HUES48 (cell line): ENCODE measurements at regions not wholly inside any gene's neighbourhood (a gene's known extent, or its start where the extent isn't known, plus 50 kb on each side); places are given as distances from the start of the nearest gene placed in this dataset.

Experiments used
- H3K27ac ChIP-seq: one replicate; pipeline ENCODE4 v1.7.0; 2013; ENCODE audit warnings: low read depth, low read length, inconsistent platforms
- H3K27me3 ChIP-seq: 2 replicates; pipeline ENCODE4 v1.6.1; 2013; ENCODE audit warnings: mild to moderate bottlenecking, low read length; ENCODE audit not compliant: control insufficient read depth, insufficient read depth
- H3K36me3 ChIP-seq: 2 replicates; pipeline ENCODE4 v1.6.1; 2013; ENCODE audit warnings: low read length; ENCODE audit not compliant: control insufficient read depth, insufficient read depth
- H3K4me1 ChIP-seq: 2 replicates; pipeline ENCODE4 v1.6.1; 2013; ENCODE audit warnings: mild to moderate bottlenecking, low read length; ENCODE audit not compliant: control insufficient read depth, insufficient read depth
- H3K4me3 ChIP-seq: 2 replicates; pipeline ENCODE4 v1.5.1; 2013; ENCODE audit warnings: mild to moderate bottlenecking, low read depth, low read length
- H3K9ac ChIP-seq: 2 replicates; pipeline ENCODE4 v1.6.1; 2013; ENCODE audit warnings: mild to moderate bottlenecking, low read depth, low read length, moderate library complexity
- H3K9me3 ChIP-seq: 2 replicates; pipeline ENCODE4 v1.6.1; 2013; ENCODE audit warnings: low read length; ENCODE audit not compliant: control insufficient read depth, insufficient read depth

DNA sequence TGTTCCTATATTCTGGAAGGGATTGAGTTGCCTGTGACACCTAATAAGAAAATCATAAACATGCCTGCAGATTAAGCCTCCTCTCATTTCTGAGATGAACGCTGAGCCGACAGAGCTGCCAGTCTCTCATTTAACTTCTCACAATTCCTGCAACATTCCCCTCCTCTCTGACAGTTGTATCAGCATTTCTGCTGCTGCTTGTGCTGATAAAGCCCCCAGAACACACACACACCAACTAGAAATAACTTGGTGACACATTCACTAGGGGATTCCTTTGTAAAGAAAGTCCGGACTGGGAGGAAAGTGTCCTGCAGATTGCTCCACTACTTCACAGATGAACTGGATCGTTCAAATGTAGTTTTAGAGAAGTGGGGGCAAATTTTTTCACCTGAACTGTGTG is 437.3 kb downstream of the PLA2G4A start:
- no peaks in the 10 kb centered on the region for H3K4me1 ChIP-seq
- H3K27ac ChIP-seq = no peak overlapping the region
- no peak overlapping the region for H3K4me3 ChIP-seq
- no peak overlapping the region for H3K9ac ChIP-seq
- H3K27me3 ChIP-seq = no peaks in the 10 kb centered on the region
- no peaks in the 10 kb centered on the region for H3K36me3 ChIP-seq
- no peaks in the 10 kb centered on the region for H3K9me3 ChIP-seq

DNA sequence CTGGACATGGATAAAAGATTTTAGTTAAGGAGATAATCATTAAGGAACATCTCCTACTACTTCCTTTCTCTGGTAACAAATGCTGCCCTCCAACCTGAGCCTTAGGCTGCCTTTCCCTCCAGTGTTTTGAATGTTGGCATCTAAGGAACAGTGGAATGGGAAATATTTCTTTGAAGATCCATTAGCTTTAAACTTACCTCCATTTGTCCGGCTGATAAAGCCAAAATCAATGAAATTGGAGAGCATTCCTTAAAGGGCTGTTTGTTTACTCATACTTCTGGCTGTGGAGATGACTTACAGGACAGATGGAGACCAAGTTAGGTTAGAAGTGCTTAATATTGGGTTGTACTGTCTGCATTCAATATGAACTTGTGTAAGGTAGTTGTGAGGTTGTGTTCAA is 439.1 kb downstream of the PLA2G4A start:
- H3K4me1 ChIP-seq = no peaks in the 10 kb centered on the region
- H3K36me3 ChIP-seq = no peaks in the 10 kb centered on the region
- no peaks in the 10 kb centered on the region for H3K27me3 ChIP-seq
- H3K9me3 ChIP-seq = no peaks in the 10 kb centered on the region
- H3K27ac ChIP-seq = no peak overlapping the region
- no peak overlapping the region for H3K4me3 ChIP-seq
- no peak overlapping the region for H3K9ac ChIP-seq

DNA sequence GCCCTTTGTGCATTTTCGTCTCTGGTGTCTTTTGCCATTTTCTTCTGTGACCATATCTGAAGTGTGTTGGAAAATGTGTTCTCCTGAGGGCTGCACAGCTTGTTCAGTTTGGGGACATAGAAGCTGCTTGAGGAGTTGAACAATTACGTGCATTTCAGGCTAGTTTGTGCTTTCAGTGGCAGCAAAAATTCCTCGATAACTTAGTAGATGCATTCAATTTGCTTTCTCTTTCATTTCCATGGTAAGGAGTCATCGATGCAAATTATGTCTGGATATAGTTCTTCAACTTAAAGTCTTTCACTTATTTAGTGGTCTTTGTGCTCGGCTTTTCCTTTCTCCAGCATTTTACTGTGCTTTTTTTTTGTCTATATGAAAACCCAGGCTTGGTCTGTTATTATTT is 441.5 kb downstream of the PLA2G4A start:
- no peaks in the 10 kb centered on the region for H3K9me3 ChIP-seq
- no peaks in the 10 kb centered on the region for H3K27me3 ChIP-seq
- H3K4me3 ChIP-seq = no peak overlapping the region
- no peaks in the 10 kb centered on the region for H3K4me1 ChIP-seq
- no peaks in the 10 kb centered on the region for H3K36me3 ChIP-seq
- no peak overlapping the region for H3K9ac ChIP-seq
- no peak overlapping the region for H3K27ac ChIP-seq

DNA sequence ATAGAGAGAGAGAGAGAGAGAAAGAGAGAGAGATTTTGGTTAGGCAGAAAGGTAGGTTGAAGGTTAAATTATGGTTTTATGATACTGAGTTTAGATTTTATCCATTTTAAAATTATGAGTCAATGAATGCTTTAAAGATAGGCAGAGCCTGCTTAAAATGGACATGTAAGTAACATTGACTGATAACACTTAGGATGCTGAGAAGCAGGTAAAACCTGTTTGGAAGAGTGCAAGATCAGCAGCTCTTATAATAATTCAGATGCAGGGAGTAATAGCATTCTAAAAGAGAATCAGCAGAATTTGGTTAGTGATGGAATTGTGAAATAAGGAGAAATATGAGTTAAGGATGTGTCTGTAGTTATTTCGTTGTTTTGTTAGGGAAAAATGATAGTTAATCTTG is 446.6 kb downstream of the PLA2G4A start:
- H3K9me3 ChIP-seq = no peaks in the 10 kb centered on the region
- no peak overlapping the region for H3K4me3 ChIP-seq
- no peak overlapping the region for H3K9ac ChIP-seq
- H3K4me1 ChIP-seq = no peaks in the 10 kb centered on the region
- no peak overlapping the region for H3K27ac ChIP-seq
- no peaks in the 10 kb centered on the region for H3K36me3 ChIP-seq
- H3K27me3 ChIP-seq = no peaks in the 10 kb centered on the region

DNA sequence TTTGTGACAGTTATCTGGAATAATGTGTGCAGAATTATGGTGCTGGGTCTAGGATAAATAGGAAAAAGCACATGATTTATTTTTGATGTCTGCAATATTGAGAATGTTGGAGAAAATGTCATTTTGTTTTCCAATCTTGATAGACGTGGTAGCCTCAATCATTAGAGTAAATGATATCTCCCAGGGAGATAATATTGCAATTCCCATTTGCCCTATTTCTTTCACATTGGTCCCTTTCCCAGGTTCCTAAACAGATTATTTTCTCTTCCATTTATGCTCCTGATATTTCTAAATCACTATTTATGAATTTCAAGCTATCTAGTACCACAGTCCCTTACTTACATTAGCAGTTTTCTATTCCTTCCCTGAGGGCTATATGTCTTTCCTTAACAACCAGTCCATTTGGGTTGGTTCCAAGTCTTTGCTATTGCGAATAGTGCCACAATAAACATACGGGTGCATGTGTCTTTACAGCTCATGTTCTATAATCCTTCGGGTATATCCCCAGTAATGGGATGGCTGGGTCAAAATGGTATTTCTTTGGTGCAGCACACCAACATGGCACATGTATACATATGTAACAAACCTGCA is 447.3 kb downstream of the PLA2G4A start:
- H3K9ac ChIP-seq = no peak overlapping the region
- no peaks in the 10 kb centered on the region for H3K27me3 ChIP-seq
- H3K27ac ChIP-seq = no peak overlapping the region
- no peak overlapping the region for H3K4me3 ChIP-seq
- no peaks in the 10 kb centered on the region for H3K4me1 ChIP-seq
- no peaks in the 10 kb centered on the region for H3K36me3 ChIP-seq
- H3K9me3 ChIP-seq = no peaks in the 10 kb centered on the region

DNA sequence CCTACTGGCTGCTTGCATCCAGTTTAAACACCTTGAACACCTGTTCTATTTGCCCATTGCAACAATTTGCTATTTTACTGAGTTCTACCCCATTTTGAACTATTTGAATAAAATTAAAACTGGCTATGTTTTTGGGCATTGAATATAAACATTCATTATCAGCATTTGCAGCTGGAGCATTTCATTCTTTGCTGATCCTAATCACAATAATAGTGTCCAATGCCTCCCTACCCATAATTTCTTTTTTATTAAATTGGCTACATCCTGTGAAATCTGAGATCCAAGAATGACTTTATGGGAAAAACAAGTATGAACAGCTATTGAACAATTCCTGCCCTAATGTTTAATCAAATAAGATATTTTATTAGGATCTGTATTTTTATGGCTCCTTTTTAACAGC is 447.9 kb downstream of the PLA2G4A start:
- Histone ChIP-seq H3K4me1 (no peaks in the 10 kb centered on the region), H3K9me3 (no peaks in the 10 kb centered on the region), H3K4me3 (no peak overlapping the region), H3K9ac (no peak overlapping the region), H3K27me3 (no peaks in the 10 kb centered on the region), H3K36me3 (no peaks in the 10 kb centered on the region), H3K27ac (no peak overlapping the region)

DNA sequence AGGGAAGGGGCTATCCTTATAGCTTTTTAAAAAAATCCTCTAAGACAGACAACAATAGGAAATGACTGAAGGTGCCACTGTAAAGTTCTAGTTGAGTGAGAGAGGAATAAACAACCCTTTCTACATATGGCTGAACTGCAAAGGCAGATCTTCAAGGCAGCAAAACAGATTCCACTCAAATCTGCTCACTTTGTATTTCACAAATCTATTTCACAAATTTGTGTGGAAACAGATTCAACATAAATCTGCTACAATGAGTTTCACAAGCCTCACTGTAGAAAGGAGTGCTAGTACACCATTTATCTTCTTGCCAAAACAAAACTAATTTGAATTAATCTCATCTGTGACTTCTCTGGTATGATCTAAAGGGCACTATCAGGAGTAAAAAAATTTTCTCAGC is 451.3 kb downstream of the PLA2G4A start:
- Histone ChIP-seq H3K27me3 (no peaks in the 10 kb centered on the region), H3K9me3 (no peaks in the 10 kb centered on the region), H3K27ac (no peak overlapping the region), H3K9ac (no peak overlapping the region), H3K4me1 (no peaks in the 10 kb centered on the region), H3K36me3 (no peaks in the 10 kb centered on the region), H3K4me3 (no peak overlapping the region)

DNA sequence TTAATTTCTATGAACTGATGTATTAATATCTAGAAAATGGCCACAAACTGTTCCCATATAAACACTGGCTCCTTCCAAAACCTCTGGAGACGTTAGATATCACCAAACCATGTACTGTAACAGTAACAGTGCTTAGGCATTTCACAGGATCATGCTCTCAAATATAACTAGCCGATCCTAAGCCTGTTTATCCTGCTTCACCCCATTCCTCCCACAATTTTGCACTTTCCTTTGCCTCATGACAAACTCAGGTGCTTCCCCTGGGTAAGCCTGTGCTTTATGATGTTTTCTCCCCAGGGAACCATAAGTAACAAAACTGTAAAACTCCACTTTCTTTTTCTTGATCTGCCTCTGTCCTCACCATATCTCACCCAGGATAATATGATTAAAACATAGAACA is 452.3 kb downstream of the PLA2G4A start:
- no peaks in the 10 kb centered on the region for H3K9me3 ChIP-seq
- H3K27ac ChIP-seq = no peak overlapping the region
- H3K36me3 ChIP-seq = no peaks in the 10 kb centered on the region
- no peaks in the 10 kb centered on the region for H3K27me3 ChIP-seq
- no peaks in the 10 kb centered on the region for H3K4me1 ChIP-seq
- no peak overlapping the region for H3K9ac ChIP-seq
- no peak overlapping the region for H3K4me3 ChIP-seq

DNA sequence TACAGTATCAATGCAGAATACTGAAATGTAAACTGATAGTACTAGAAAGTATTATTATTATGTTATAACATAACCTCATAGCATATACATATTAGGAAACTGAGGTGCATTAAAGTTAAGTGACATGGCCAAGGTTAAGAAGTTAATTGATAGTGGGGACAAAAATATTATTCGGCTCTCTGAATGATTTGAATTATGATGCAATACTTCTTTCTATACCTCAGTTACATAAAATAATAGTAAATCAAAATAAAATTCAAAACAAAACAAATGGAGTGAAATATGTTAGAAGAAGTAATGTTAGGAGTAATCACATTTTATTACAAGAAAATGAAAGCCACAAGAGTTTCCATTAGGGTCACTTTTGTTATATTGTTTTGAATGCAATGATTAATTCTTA is 455.2 kb downstream of the PLA2G4A start:
- Histone ChIP-seq H3K9ac (no peak overlapping the region), H3K4me3 (no peak overlapping the region), H3K27me3 (no peaks in the 10 kb centered on the region), H3K27ac (no peak overlapping the region), H3K4me1 (no peaks in the 10 kb centered on the region), H3K9me3 (no peaks in the 10 kb centered on the region), H3K36me3 (no peaks in the 10 kb centered on the region)

DNA sequence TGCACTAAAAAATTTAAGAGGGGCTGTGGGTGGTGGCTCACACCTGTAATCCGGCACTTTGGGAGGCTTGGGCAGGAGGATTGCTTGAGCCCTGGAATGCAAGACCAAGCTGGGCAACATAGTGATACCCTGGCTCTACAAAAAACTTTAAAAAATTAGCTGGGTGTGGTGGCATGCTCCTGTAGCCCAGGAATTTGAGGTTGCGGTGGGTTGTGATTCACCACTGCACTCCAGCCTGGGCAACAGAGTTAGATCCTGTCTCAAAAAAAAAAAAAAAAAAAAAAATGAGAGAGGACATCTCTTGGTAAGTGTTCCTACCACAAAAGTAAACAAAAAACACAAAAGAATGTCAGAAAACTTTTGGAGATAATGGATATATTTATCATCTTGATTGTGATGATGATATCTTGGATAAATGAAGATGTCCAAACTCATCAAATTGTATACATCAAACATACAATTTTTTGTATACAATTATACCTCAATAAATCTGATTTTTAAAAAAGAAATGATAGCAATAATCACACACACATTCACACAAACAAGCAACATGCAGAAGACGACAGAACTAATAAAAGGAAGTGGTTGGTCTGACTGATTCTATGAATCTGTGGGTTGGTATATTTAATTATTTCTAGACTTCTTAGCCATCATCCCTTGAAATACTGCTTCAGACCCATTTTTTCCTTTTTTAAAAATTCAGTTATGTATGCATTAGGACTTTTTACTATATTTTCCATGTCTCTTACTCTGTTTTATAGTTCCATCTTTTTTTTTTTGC is 465.9 kb downstream of the PLA2G4A start:
- Histone ChIP-seq H3K4me3 (no peak overlapping the region), H3K4me1 (no peaks in the 10 kb centered on the region), H3K27me3 (no peaks in the 10 kb centered on the region), H3K9me3 (no peaks in the 10 kb centered on the region), H3K36me3 (no peaks in the 10 kb centered on the region), H3K27ac (no peak overlapping the region), H3K9ac (no peak overlapping the region)

DNA sequence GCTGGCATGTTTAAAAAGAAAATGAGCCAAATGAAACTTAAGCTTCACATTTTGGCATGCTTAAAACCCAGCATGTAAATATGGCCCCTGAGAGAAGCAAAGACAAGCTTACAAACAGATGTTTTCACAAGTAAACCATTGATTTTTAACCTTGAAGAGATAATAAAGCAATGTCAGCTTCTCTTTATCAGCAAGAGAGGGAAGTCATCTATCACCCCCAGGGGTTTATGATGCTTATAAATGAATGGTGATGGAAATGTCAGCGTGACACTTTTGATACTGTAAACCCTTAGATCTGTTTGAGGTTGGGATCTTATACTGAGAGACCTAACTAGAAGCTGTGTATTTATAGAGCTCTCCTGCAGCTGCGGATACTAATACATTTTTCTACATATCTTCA is 471.3 kb downstream of the PLA2G4A start:
- H3K4me1 ChIP-seq = no peaks in the 10 kb centered on the region
- no peaks in the 10 kb centered on the region for H3K36me3 ChIP-seq
- H3K4me3 ChIP-seq = no peak overlapping the region
- no peak overlapping the region for H3K27ac ChIP-seq
- no peaks in the 10 kb centered on the region for H3K27me3 ChIP-seq
- no peak overlapping the region for H3K9ac ChIP-seq
- no peaks in the 10 kb centered on the region for H3K9me3 ChIP-seq
